ENCODE measurements at regions not wholly inside any gene's neighbourhood (a gene's known extent, or its start where the extent isn't known, plus 50 kb on each side); places are given as distances from the start of the nearest gene placed in this dataset.

DNA sequence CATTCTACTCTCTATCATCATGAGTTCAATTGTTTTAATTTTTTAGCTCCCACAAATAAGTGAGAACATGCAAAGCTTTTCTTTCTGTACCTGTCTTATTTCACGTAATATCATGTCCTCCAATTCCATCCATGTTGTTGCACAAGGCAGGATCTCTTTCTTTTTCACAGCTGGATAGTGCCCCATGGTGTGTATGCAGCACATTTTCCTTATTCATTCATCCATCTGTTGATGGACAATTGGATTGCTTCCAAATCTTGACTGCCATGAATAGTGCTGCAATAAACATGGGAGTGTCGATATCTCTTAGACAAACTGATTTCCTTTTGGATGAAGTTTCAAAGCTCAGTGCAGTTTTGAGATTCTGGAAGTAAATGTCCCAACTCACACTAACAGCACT lies 326.9 kb downstream of the FGF9 start:
- H3K9me2 ChIP-seq (ENCODE audit: low read depth, low read length): no peaks in the 10 kb centered on the region
- H3K9ac ChIP-seq (ENCODE audit: low read length): no peak overlapping the region
- H3K36me3 ChIP-seq (ENCODE audit: insufficient read depth, low read length): no peaks in the 10 kb centered on the region
- H3K27ac ChIP-seq (ENCODE audit: low read depth, low read length, poor library complexity, severe bottlenecking): no peak overlapping the region
- no peak overlapping the region for H3K4me2 ChIP-seq (ENCODE audit: low read length)
- H3K4me1 ChIP-seq (ENCODE audit: insufficient read depth, low read length, severe bottlenecking): no peaks in the 10 kb centered on the region
- H3F3A ChIP-seq (ENCODE audit: insufficient read depth, low read length): no peaks in the 10 kb centered on the region
- H3K27me3 ChIP-seq (ENCODE audit: insufficient read depth, low read length): no peaks in the 10 kb centered on the region
- no peaks in the 10 kb centered on the region for H4K20me1 ChIP-seq (ENCODE audit: insufficient read depth, low read length)
- no peak overlapping the region for H2AFZ ChIP-seq (ENCODE audit: low read length)
- H3K4me3 ChIP-seq (ENCODE audit: low read depth, low read length, poor library complexity, severe bottlenecking): no peak overlapping the region
- H3K9me3 ChIP-seq (ENCODE audit: low read length): no peaks in the 10 kb centered on the region
- no peak for TF ChIP-seq EZH2 (IDR thresholded peaks at IDR 0.05; ENCODE audit: borderline replicate concordance, low read length)
- TF ChIP-seq, protein P1, sequence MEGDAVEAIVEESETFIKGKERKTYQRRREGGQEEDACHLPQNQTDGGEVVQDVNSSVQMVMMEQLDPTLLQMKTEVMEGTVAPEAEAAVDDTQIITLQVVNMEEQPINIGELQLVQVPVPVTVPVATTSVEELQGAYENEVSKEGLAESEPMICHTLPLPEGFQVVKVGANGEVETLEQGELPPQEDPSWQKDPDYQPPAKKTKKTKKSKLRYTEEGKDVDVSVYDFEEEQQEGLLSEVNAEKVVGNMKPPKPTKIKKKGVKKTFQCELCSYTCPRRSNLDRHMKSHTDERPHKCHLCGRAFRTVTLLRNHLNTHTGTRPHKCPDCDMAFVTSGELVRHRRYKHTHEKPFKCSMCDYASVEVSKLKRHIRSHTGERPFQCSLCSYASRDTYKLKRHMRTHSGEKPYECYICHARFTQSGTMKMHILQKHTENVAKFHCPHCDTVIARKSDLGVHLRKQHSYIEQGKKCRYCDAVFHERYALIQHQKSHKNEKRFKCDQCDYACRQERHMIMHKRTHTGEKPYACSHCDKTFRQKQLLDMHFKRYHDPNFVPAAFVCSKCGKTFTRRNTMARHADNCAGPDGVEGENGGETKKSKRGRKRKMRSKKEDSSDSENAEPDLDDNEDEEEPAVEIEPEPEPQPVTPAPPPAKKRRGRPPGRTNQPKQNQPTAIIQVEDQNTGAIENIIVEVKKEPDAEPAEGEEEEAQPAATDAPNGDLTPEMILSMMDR (IDR thresholded peaks at IDR 0.05; ENCODE audit: low read length): no peak
- H3K79me2 ChIP-seq (ENCODE audit: insufficient read depth, low read length): no peaks in the 10 kb centered on the region

DNA sequence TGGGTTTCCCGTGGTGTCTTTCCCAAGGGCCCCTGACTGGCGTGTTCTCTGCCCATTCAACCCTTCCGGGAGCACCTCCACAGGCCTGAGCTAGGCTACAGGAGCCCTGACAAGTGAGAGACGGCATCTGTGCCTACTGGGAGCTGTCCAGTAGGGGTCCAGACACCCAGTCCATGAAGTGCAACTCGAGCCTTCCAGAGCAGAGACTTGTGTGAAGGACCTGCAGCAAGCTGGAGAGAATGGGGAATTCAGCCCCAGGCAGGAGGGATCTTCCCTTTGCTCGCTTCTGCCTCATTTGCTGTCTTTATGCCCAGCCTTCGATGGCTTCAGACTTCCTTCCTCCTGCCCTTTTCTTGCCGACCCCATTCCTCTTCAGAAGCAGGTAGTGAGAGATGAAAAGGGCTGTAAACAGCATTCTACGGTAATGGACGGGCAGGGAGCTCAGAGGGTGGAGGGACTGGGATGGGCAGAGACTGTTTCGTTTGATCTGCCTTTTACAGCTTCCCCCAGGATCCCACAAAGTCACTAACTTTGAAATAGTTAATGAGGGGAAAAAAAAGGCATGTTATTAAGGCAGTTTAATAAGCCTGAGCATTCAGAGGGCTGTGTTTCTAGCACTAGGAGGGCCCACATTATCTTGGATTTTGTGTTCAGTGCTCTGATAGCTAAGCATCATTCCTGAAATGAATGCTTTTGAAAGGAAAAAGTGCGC lies 327.6 kb downstream of the FGF9 start:
- Histone ChIP-seq H3F3A (ENCODE audit: insufficient read depth, low read length) (no peaks in the 10 kb centered on the region), H3K9ac (ENCODE audit: low read length) (no peak overlapping the region), H2AFZ (ENCODE audit: low read length) (no peak overlapping the region), H3K36me3 (ENCODE audit: insufficient read depth, low read length) (no peaks in the 10 kb centered on the region), H3K4me2 (ENCODE audit: low read length) (no peak overlapping the region), H3K27me3 (ENCODE audit: insufficient read depth, low read length) (no peaks in the 10 kb centered on the region), H3K4me3 (ENCODE audit: low read depth, low read length, poor library complexity, severe bottlenecking) (no peak overlapping the region), H3K79me2 (ENCODE audit: insufficient read depth, low read length) (no peaks in the 10 kb centered on the region), H3K9me2 (ENCODE audit: low read depth, low read length) (no peaks in the 10 kb centered on the region), H3K4me1 (ENCODE audit: insufficient read depth, low read length, severe bottlenecking) (no peaks in the 10 kb centered on the region), H4K20me1 (ENCODE audit: insufficient read depth, low read length) (no peaks in the 10 kb centered on the region), H3K27ac (ENCODE audit: low read depth, low read length, poor library complexity, severe bottlenecking) (no peak overlapping the region), H3K9me3 (ENCODE audit: low read length) (no peaks in the 10 kb centered on the region)
- TF ChIP-seq, protein P1 (IDR thresholded peaks at IDR 0.05; ENCODE audit: low read length): no peak
- TF ChIP-seq EZH2 (IDR thresholded peaks at IDR 0.05; ENCODE audit: borderline replicate concordance, low read length): no peak

- Histone ChIP-seq H2AFZ (ENCODE audit: low read length) (no peak overlapping the region), H4K20me1 (ENCODE audit: insufficient read depth, low read length) (no peaks in the 10 kb centered on the region), H3K9ac (ENCODE audit: low read length) (no peak overlapping the region), H3F3A (ENCODE audit: insufficient read depth, low read length) (no peaks in the 10 kb centered on the region), H3K9me3 (ENCODE audit: low read length) (no peaks in the 10 kb centered on the region), H3K27ac (ENCODE audit: low read depth, low read length, poor library complexity, severe bottlenecking) (no peak overlapping the region), H3K27me3 (ENCODE audit: insufficient read depth, low read length) (no peaks in the 10 kb centered on the region), H3K9me2 (ENCODE audit: low read depth, low read length) (no peaks in the 10 kb centered on the region), H3K79me2 (ENCODE audit: insufficient read depth, low read length) (no peaks in the 10 kb centered on the region), H3K4me2 (ENCODE audit: low read length) (no peak overlapping the region), H3K4me1 (ENCODE audit: insufficient read depth, low read length, severe bottlenecking) (no peaks in the 10 kb centered on the region), H3K36me3 (ENCODE audit: insufficient read depth, low read length) (no peaks in the 10 kb centered on the region), H3K4me3 (ENCODE audit: low read depth, low read length, poor library complexity, severe bottlenecking) (no peak overlapping the region)
- TF ChIP-seq, protein P1 (IDR thresholded peaks at IDR 0.05; ENCODE audit: low read length): no peak
- TF ChIP-seq EZH2 (IDR thresholded peaks at IDR 0.05; ENCODE audit: borderline replicate concordance, low read length): no peak
Measured at GRCh38 chr13:21999666-22000065, 328.8 kb downstream of the FGF9 start.
